ENCODE measurements at regions not wholly inside any gene's neighbourhood (a gene's known extent, or its start where the extent isn't known, plus 50 kb on each side); places are given as distances from the start of the nearest gene placed in this dataset.

GRCh38 chr4:178351185-178351584, 908.9 kb upstream of the AGA start:
- no peak for DNase-seq
- Histone ChIP-seq H3K4me3 (no peak overlapping the region), H3K27ac (no peak overlapping the region), H3K4me1 (no peaks in the 10 kb centered on the region), H3K36me3 (ENCODE audit: low read depth, missing control alignments) (no peaks in the 10 kb centered on the region), H3K27me3 (no peaks in the 10 kb centered on the region), H3K9me3 (no peaks in the 10 kb centered on the region)
- intact Hi-C loops (cut with DNase I; ENCODE audit: low total_unique reads): no loop called here
- TF ChIP-seq CTCF (IDR thresholded peaks at IDR 0.05) (no peak), POLR2A (IDR thresholded peaks at IDR 0.05) (no peak)

- WGBS, 2 donors: 92 to 94% methylated on average over 2 of the region's 2 CpGs
- Histone ChIP-seq H3K4me1 (no peaks in the 10 kb centered on the region), H3K27ac (no peak overlapping the region), H3K27me3 (no peaks in the 10 kb centered on the region), H3K36me3 (ENCODE audit: low read depth, missing control alignments) (no peaks in the 10 kb centered on the region), H3K4me3 (no peak overlapping the region), H3K9me3 (no peaks in the 10 kb centered on the region)
- no peak for DNase-seq
- intact Hi-C loops (cut with DNase I; ENCODE audit: low total_unique reads): no loop called here
- no peak for TF ChIP-seq CTCF (IDR thresholded peaks at IDR 0.05)
- no peak for TF ChIP-seq POLR2A (IDR thresholded peaks at IDR 0.05)
Measured at GRCh38 chr4:178356725-178357124, 914.5 kb upstream of the AGA start.

GRCh38 chr4:178385481-178385880, 943.2 kb upstream of the AGA start:
- Histone ChIP-seq H3K36me3 (ENCODE audit: low read depth, missing control alignments) (no peaks in the 10 kb centered on the region), H3K4me3 (no peak overlapping the region), H3K27ac (no peak overlapping the region), H3K9me3 (no peaks in the 10 kb centered on the region), H3K27me3 (no peaks in the 10 kb centered on the region), H3K4me1 (no peaks in the 10 kb centered on the region)
- no peak for DNase-seq
- intact Hi-C loops (cut with DNase I; ENCODE audit: low total_unique reads): no loop called here
- TF ChIP-seq CTCF (IDR thresholded peaks at IDR 0.05) (no peak), POLR2A (IDR thresholded peaks at IDR 0.05) (no peak)
- WGBS, 2 donors: 93 to 95% methylated on average over 2 of the region's 2 CpGs

- Histone ChIP-seq H3K27me3 (no peaks in the 10 kb centered on the region), H3K9me3 (no peaks in the 10 kb centered on the region), H3K27ac (no peak overlapping the region), H3K36me3 (ENCODE audit: low read depth, missing control alignments) (no peaks in the 10 kb centered on the region), H3K4me3 (no peak overlapping the region), H3K4me1 (no peaks in the 10 kb centered on the region)
- no peak for TF ChIP-seq CTCF (IDR thresholded peaks at IDR 0.05)
- no peak for TF ChIP-seq POLR2A (IDR thresholded peaks at IDR 0.05)
- 74 to 81% methylated on average over 2 of the region's 2 CpGs for WGBS, 2 donors
- intact Hi-C loops (cut with DNase I; ENCODE audit: low total_unique reads): no loop called here
- DNase-seq: no peak
Measured at GRCh38 chr4:178387756-178388155, 945.5 kb upstream of the AGA start.

- WGBS, 2 donors: 88 to 96% methylated on average over 1 of the region's 1 CpG
- Histone ChIP-seq H3K36me3 (ENCODE audit: low read depth, missing control alignments) (no peaks in the 10 kb centered on the region), H3K27me3 (no peaks in the 10 kb centered on the region), H3K27ac (no peak overlapping the region), H3K4me3 (no peak overlapping the region), H3K4me1 (no peaks in the 10 kb centered on the region), H3K9me3 (no peaks in the 10 kb centered on the region)
- no peak for TF ChIP-seq CTCF (IDR thresholded peaks at IDR 0.05)
- no peak for TF ChIP-seq POLR2A (IDR thresholded peaks at IDR 0.05)
- no peak for DNase-seq
- intact Hi-C loops (cut with DNase I; ENCODE audit: low total_unique reads): no loop called here
Measured at GRCh38 chr4:178395798-178396197, 953.6 kb upstream of the AGA start.
